GM12892 (cell line): ENCODE measurements at regions not wholly inside any gene's neighbourhood (a gene's known extent, or its start where the extent isn't known, plus 50 kb on each side); places are given as distances from the start of the nearest gene placed in this dataset.

ENCODE experiments used
- POLR2A ChIP-seq: IDR thresholded peaks from 2 replicates; pipeline ENCODE4 v1.6.1; 2011; ENCODE audit warnings: low read depth, low read length, control low read depth
- POLR2AphosphoS5 ChIP-seq: IDR thresholded peaks from 2 replicates; pipeline ENCODE4 v1.6.1; 2011; ENCODE audit warnings: low read depth, low read length, control low read depth
- TAF1 ChIP-seq: IDR thresholded peaks from 2 replicates; pipeline ENCODE4 v1.6.1; 2011; ENCODE audit warnings: low read depth, mild to moderate bottlenecking, control low read depth, low read length, borderline replicate concordance

GRCh38 chr4:136662539-136662938, 869.8 kb downstream of the PCDH18 start:
- no peak for TF ChIP-seq POLR2A
- no peak for TF ChIP-seq POLR2AphosphoS5
- no peak for TF ChIP-seq TAF1
